Prostate gland (tissue), 2 donors: ENCODE measurements at regions not wholly inside any gene's neighbourhood (a gene's known extent, or its start where the extent isn't known, plus 50 kb on each side); places are given as distances from the start of the nearest gene placed in this dataset.

Experiments
- CTCF ChIP-seq, 4 experiments: fragments of 200-600 bp in 2 of 4; fragments of 450-650 bp in 2 of 4; sonication (generic) in 2 of 4; IDR thresholded peaks; 1 replicate in 3 of 4; 2 replicates in 1 of 4; pipeline ENCODE4 v1.5.1; 2016 to 2019; ENCODE audit warnings: antibody characterized with exemption in 4 of 4, mild to moderate bottlenecking in 2 of 4, moderate library complexity in 2 of 4
- POLR2AphosphoS5 ChIP-seq: sonication (generic); formaldehyde crosslinking; IDR thresholded peaks from one replicate; pipeline ENCODE4 v1.6.1; 2017; ENCODE audit warnings: antibody characterized with exemption

- TF ChIP-seq POLR2AphosphoS5 (no peak), CTCF (IDR thresholded peaks at IDR 0.05) (no peak)
Observed at GRCh38 chr4:127236889-127237288, 395.9 kb upstream of the INTU start.
